GM19395 (cell line): ENCODE measurements at regions not wholly inside any gene's neighbourhood (a gene's known extent, or its start where the extent isn't known, plus 50 kb on each side); places are given as distances from the start of the nearest gene placed in this dataset.
"Not testable (repeated sequence)": the region's sequence is repeated elsewhere in the genome, so short reads cannot be mapped to it uniquely, and the experiment has no call there.

ENCODE experiments used
- ATAC-seq: cut with Tn5 transposase; IDR thresholded peaks from one replicate; pipeline ENCODE4 v1.9.1; 2021; ENCODE audit warnings: mild to moderate bottlenecking, moderate library complexity; ENCODE audit not compliant: unreplicated experiment

GRCh38 chr10:121262774-121263430 lies 335.3 kb downstream of the FGFR2 start:
- no peak for ATAC-seq

GRCh38 chr10:121263431-121263783 lies 334.8 kb downstream of the FGFR2 start:
- ATAC-seq, result no peak

GRCh38 chr10:121265360-121266123 lies 332.7 kb downstream of the FGFR2 start:
- no peak for ATAC-seq

GRCh38 chr10:121266370-121266769 lies 331.9 kb downstream of the FGFR2 start:
- no peak for ATAC-seq

- no peak for ATAC-seq
These were observed 330.8 kb downstream of the FGFR2 start for GRCh38 chr10:121267236-121268003.

- no peak for ATAC-seq
These were observed 329.9 kb downstream of the FGFR2 start for GRCh38 chr10:121268363-121268762.

- ATAC-seq, result no peak
These were observed 329.3 kb downstream of the FGFR2 start for GRCh38 chr10:121268863-121269432.

GRCh38 chr10:121270906-121271305 lies 327.3 kb downstream of the FGFR2 start:
- ATAC-seq, result no peak

GRCh38 chr10:121276046-121276445 lies 322.2 kb downstream of the FGFR2 start:
- no peak for ATAC-seq

GRCh38 chr10:121276822-121277221 lies 321.4 kb downstream of the FGFR2 start:
- no peak for ATAC-seq

- ATAC-seq, result not testable (repeated sequence)
These were observed 319.9 kb downstream of the FGFR2 start for GRCh38 chr10:121278386-121278785.

- no peak for ATAC-seq
These were observed 316.7 kb downstream of the FGFR2 start for GRCh38 chr10:121281576-121281975.

GRCh38 chr10:121282264-121282663 lies 316.0 kb downstream of the FGFR2 start:
- no peak for ATAC-seq

GRCh38 chr10:121282797-121283515 lies 315.3 kb downstream of the FGFR2 start:
- no peak for ATAC-seq

GRCh38 chr10:121284936-121285335 lies 313.3 kb downstream of the FGFR2 start:
- ATAC-seq, result no peak

GRCh38 chr10:121285406-121286196 lies 312.6 kb downstream of the FGFR2 start:
- no peak for ATAC-seq

GRCh38 chr10:121288011-121288410 lies 310.2 kb downstream of the FGFR2 start:
- no peak for ATAC-seq

- ATAC-seq, result no peak
These were observed 309.2 kb downstream of the FGFR2 start for GRCh38 chr10:121288864-121289661.

- no peak for ATAC-seq
These were observed 308.4 kb downstream of the FGFR2 start for GRCh38 chr10:121289800-121290199.
